Upper lobe of right lung (tissue), 1 donor: ENCODE measurements at regions not wholly inside any gene's neighbourhood (a gene's known extent, or its start where the extent isn't known, plus 50 kb on each side); places are given as distances from the start of the nearest gene placed in this dataset.

ENCODE experiments used
- ATAC-seq: fragments of 200-7000 bp; cut with Tn5 transposase; one replicate; pipeline ENCODE4 v1.9.1; 2020; ENCODE audit warnings: mild to moderate bottlenecking, moderate library complexity
- DNase-seq: peaks from one replicate; pipeline ENCODE4 v3.0.0-alpha.2; 2020
- H3K27ac ChIP-seq: fragments of 200-600 bp; one replicate; pipeline ENCODE4 v1.8.0; 2022
- H3K27me3 ChIP-seq: fragments of 200-600 bp; one replicate; pipeline ENCODE4 v1.8.0; 2022; ENCODE audit warnings: mild to moderate bottlenecking
- H3K36me3 ChIP-seq: fragments of 200-600 bp; one replicate; pipeline ENCODE4 v1.8.0; 2022
- H3K4me1 ChIP-seq: fragments of 200-600 bp; one replicate; pipeline ENCODE4 v1.8.0; 2022
- H3K4me3 ChIP-seq: fragments of 200-600 bp; one replicate; pipeline ENCODE4 v1.8.0; 2022; ENCODE audit warnings: mild to moderate bottlenecking
- H3K9me3 ChIP-seq: fragments of 200-600 bp; one replicate; pipeline ENCODE4 v1.8.0; 2022
- CTCF ChIP-seq: fragments of 200-600 bp; IDR thresholded peaks from one replicate; pipeline ENCODE4 v1.8.0; 2022; ENCODE audit warnings: antibody characterized with exemption
- intact Hi-C: fragments of 100-400 bp; cut with DNase I; formaldehyde crosslinking; loops from one replicate; pipeline ENCODE4 v1.11.0; 2022
- donor health status: DM: no; HTN: yes; CAD: no; lungs with severe emphysema.

- no peak for ATAC-seq
- no peaks in the 10 kb centered on the region for H3K4me1 ChIP-seq
- TF ChIP-seq CTCF: no peak
- intact Hi-C loops: no loop called here
- no peaks in the 10 kb centered on the region for H3K9me3 ChIP-seq
- DNase-seq: no peak
- no peak overlapping the region for H3K27ac ChIP-seq
- no peaks in the 10 kb centered on the region for H3K27me3 ChIP-seq
- H3K36me3 ChIP-seq: no peaks in the 10 kb centered on the region
- no peak overlapping the region for H3K4me3 ChIP-seq
Measured at GRCh38 chr4:19983072-19983471, 268.6 kb upstream of the SLIT2 start.

- TF ChIP-seq CTCF: no peak
- Histone ChIP-seq H3K4me1 (no peaks in the 10 kb centered on the region), H3K27ac (no peak overlapping the region), H3K36me3 (no peaks in the 10 kb centered on the region), H3K4me3 (no peak overlapping the region), H3K27me3 (no peaks in the 10 kb centered on the region), H3K9me3 (no peaks in the 10 kb centered on the region)
- ATAC-seq (no peak), DNase-seq (no peak)
- intact Hi-C loops: no loop called here
Measured at GRCh38 chr4:19982556-19982955, 269.1 kb upstream of the SLIT2 start.

GRCh38 chr4:19971829-19972228, 279.9 kb upstream of the SLIT2 start:
- TF ChIP-seq CTCF: no peak
- H3K27ac ChIP-seq: no peak overlapping the region
- no peak for ATAC-seq
- H3K9me3 ChIP-seq: no peaks in the 10 kb centered on the region
- H3K27me3 ChIP-seq: no peaks in the 10 kb centered on the region
- H3K36me3 ChIP-seq: no peaks in the 10 kb centered on the region
- no peak for DNase-seq
- H3K4me3 ChIP-seq: no peak overlapping the region
- H3K4me1 ChIP-seq: no peaks in the 10 kb centered on the region
- intact Hi-C loops: no loop called here

- intact Hi-C loops: no loop called here
- no peaks in the 10 kb centered on the region for H3K4me1 ChIP-seq
Measured at GRCh38 chr4:19969492-19969891, 282.2 kb upstream of the SLIT2 start.

GRCh38 chr4:19961091-19961490, 290.6 kb upstream of the SLIT2 start:
- TF ChIP-seq CTCF: no peak
- Histone ChIP-seq H3K36me3 (no peaks in the 10 kb centered on the region), H3K4me1 (no peaks in the 10 kb centered on the region), H3K27me3 (no peaks in the 10 kb centered on the region), H3K27ac (no peak overlapping the region), H3K4me3 (no peak overlapping the region), H3K9me3 (no peaks in the 10 kb centered on the region)
- intact Hi-C loops: no loop called here
- DNase-seq (no peak), ATAC-seq (no peak)

More at GRCh38 chr4:19969492-19969891, 282.2 kb upstream of the SLIT2 start:
- Histone ChIP-seq H3K9me3 (no peaks in the 10 kb centered on the region), H3K27me3 (no peaks in the 10 kb centered on the region), H3K27ac (no peak overlapping the region), H3K4me3 (no peak overlapping the region), H3K36me3 (no peaks in the 10 kb centered on the region)
- DNase-seq (no peak), ATAC-seq (no peak)
- TF ChIP-seq CTCF: no peak

- intact Hi-C loops: no loop called here
- no peak overlapping the region for H3K4me3 ChIP-seq
- no peak for TF ChIP-seq CTCF
- no peak overlapping the region for H3K27ac ChIP-seq
- H3K9me3 ChIP-seq: no peaks in the 10 kb centered on the region
- no peaks in the 10 kb centered on the region for H3K36me3 ChIP-seq
- H3K27me3 ChIP-seq: no peaks in the 10 kb centered on the region
- H3K4me1 ChIP-seq: no peaks in the 10 kb centered on the region
- DNase-seq: no peak
- no peak for ATAC-seq
Measured at GRCh38 chr4:19958848-19959247, 292.9 kb upstream of the SLIT2 start.
